Ovary (tissue), 3 donors: ENCODE measurements at regions not wholly inside any gene's neighbourhood (a gene's known extent, or its start where the extent isn't known, plus 50 kb on each side); places are given as distances from the start of the nearest gene placed in this dataset.

Source experiments
- EP300 ChIP-seq: sonication (generic); formaldehyde crosslinking; IDR thresholded peaks from one replicate; pipeline ENCODE4 v1.6.1; 2017; ENCODE audit warnings: antibody characterized with exemption
- POLR2A ChIP-seq: fragments of 450-650 bp; IDR thresholded peaks from one replicate; pipeline ENCODE4 v1.6.1; 2017; ENCODE audit warnings: antibody characterized with exemption, mild to moderate bottlenecking, moderate library complexity
- TF ChIP-seq, protein P1 (sequence below), 3 donors: fragments of 450-650 bp in 2 of 3; fragments of 200-600 bp in 1 of 3; IDR thresholded peaks; one replicate each; pipeline versions ENCODE4 v1.5.1 to v1.8.0; 2016 to 2022; ENCODE audit warnings: antibody characterized with exemption in 3 of 3, mild to moderate bottlenecking in 1 of 3
- donor health status: DM: no; HTN: no; CAD: no.

- TF ChIP-seq, protein P1, sequence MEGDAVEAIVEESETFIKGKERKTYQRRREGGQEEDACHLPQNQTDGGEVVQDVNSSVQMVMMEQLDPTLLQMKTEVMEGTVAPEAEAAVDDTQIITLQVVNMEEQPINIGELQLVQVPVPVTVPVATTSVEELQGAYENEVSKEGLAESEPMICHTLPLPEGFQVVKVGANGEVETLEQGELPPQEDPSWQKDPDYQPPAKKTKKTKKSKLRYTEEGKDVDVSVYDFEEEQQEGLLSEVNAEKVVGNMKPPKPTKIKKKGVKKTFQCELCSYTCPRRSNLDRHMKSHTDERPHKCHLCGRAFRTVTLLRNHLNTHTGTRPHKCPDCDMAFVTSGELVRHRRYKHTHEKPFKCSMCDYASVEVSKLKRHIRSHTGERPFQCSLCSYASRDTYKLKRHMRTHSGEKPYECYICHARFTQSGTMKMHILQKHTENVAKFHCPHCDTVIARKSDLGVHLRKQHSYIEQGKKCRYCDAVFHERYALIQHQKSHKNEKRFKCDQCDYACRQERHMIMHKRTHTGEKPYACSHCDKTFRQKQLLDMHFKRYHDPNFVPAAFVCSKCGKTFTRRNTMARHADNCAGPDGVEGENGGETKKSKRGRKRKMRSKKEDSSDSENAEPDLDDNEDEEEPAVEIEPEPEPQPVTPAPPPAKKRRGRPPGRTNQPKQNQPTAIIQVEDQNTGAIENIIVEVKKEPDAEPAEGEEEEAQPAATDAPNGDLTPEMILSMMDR (IDR thresholded peaks at IDR 0.05) = no peak
- TF ChIP-seq POLR2A (no peak), EP300 (no peak)
Measured at GRCh38 chr15:61500951-61501620, 272.0 kb upstream of the RORA start.
